Activated naive CD4-positive, alpha-beta T cell treated with anti-CD3 and anti-CD28 coated beads, Interleukin-2, amount 50 U/mL, for 72 hours (primary cell): ENCODE measurements at regions not wholly inside any gene's neighbourhood (a gene's known extent, or its start where the extent isn't known, plus 50 kb on each side); places are given as distances from the start of the nearest gene placed in this dataset.
"Not testable (repeated sequence)": the region's sequence is repeated elsewhere in the genome, so short reads cannot be mapped to it uniquely, and the experiment has no call there.

ENCODE experiments used
- ATAC-seq, 2 donors: fragments of 150-1000 bp; cut with Tn5 transposase; 2 replicates each; pipeline ENCODE4 v1.10.0; 2021; ENCODE audit warnings: mild to moderate bottlenecking in 2 of 2, moderate library complexity in 2 of 2
- DNase-seq, 2 donors: peaks; one replicate each; pipeline ENCODE4 v3.0.0; 2021 to 2022; ENCODE audit warnings: low spot score in 2 of 2
- H3K27ac Mint-ChIP-seq, 2 donors: one replicate each; pipeline ENCODE4 v1.8.0; 2022; ENCODE audit warnings: mild to moderate bottlenecking in 2 of 2, mixed read lengths in 2 of 2
- H3K36me3 Mint-ChIP-seq, 2 donors: one replicate each; pipeline ENCODE4 v1.8.0; 2022; ENCODE audit warnings: mixed read lengths in 2 of 2
- H3K9me3 Mint-ChIP-seq, 2 donors: one replicate each; pipeline ENCODE4 v1.8.0; 2022; ENCODE audit warnings: mixed read lengths in 2 of 2

DNA sequence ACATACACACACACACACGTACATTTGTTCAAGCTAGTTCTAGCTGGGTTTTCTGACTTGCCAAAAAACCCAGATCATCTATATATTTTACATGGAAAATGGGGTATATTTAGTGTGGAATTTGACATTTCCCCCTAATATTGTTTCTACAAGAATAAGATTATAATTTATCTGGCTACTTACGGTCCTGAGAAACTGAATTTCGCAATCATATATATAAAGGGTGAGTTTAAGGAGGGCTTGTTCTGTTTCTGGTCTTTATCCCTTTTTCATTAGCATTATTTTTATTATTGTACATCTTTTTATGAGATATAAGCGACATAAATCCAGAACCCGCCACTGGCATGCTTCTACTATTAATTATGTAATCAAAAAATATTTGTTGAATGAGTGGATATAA lies 528.9 kb downstream of the TMX3 start:
- ATAC-seq, result no peak
- Mint-ChIP-seq H3K36me3 (no peaks in the 10 kb centered on the region), H3K9me3 (no peaks in the 10 kb centered on the region), H3K27ac (no peak overlapping the region)
- DNase-seq, result no peak

DNA sequence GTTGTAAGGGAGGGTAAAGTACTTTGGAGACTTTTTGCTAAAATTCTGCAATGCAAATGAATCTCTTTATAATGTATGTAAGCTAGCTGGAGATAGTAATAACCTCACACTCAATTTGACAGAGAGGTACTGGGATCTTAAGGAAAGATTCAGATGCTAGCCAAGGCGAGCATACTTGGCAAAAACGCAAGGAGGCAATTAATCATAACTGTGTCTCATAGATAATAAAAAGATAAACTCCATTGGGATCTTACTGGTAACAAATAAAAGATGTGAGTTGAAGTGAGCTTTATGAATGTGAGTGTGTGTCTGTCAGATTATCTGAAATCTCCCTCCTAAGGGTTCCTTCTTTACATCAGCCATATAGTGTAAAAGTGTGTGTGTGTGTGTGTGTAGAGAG lies 533.0 kb downstream of the TMX3 start:
- Mint-ChIP-seq H3K27ac (no peak overlapping the region), H3K36me3 (no peaks in the 10 kb centered on the region), H3K9me3 (peaks cover 0 to 3% of the 10 kb centered on the region in 2 donors)
- DNase-seq (no peak), ATAC-seq (no peak)

DNA sequence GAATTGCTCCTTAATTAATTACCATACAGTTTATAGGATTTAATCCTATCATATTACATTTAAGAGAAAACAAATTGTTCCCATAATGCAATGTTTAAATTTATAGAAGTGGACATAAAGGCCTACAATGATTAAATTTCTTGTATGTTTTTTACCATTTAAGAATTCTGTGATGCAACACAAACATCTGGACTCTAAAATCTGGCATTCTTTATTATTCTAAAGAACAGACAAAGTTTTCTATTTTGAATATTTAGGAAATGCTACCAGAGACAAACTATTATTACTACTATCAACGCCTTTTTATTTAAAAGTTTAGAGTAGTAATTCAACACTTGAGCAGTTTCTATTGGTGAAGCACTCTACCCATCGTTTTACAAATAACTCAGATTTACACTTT lies 535.1 kb downstream of the TMX3 start:
- no peak for ATAC-seq
- no peak for DNase-seq
- H3K9me3 Mint-ChIP-seq, result peaks cover 0 to 3% of the 10 kb centered on the region in 2 donors

DNA sequence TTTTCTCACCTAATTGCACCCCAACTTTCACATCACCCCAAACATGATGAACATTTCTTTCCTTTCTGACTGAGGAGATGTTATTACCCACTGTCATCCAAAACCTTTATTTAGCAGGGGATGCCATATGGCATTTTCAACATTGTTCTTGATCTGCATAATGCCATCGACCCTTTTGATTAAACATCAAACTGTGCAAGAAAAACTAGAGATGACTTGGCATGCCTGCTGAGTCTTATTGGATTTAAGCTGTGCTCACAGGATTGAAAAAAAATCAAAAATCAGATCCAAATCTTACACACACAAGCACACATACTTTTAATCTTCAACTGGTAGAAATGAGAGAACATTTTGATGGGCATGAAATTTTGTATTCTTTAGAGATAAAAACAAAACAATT lies 536.0 kb downstream of the TMX3 start:
- no peaks in the 10 kb centered on the region for H3K36me3 Mint-ChIP-seq
- no peak for DNase-seq
- H3K27ac Mint-ChIP-seq, result no peak overlapping the region
- H3K9me3 Mint-ChIP-seq, result peaks cover 0 to 3% of the 10 kb centered on the region in 2 donors
- ATAC-seq, result no peak

More for the DNA sequence above, 535.1 kb downstream of the TMX3 start:
- Mint-ChIP-seq H3K27ac (no peak overlapping the region), H3K36me3 (no peaks in the 10 kb centered on the region)

DNA sequence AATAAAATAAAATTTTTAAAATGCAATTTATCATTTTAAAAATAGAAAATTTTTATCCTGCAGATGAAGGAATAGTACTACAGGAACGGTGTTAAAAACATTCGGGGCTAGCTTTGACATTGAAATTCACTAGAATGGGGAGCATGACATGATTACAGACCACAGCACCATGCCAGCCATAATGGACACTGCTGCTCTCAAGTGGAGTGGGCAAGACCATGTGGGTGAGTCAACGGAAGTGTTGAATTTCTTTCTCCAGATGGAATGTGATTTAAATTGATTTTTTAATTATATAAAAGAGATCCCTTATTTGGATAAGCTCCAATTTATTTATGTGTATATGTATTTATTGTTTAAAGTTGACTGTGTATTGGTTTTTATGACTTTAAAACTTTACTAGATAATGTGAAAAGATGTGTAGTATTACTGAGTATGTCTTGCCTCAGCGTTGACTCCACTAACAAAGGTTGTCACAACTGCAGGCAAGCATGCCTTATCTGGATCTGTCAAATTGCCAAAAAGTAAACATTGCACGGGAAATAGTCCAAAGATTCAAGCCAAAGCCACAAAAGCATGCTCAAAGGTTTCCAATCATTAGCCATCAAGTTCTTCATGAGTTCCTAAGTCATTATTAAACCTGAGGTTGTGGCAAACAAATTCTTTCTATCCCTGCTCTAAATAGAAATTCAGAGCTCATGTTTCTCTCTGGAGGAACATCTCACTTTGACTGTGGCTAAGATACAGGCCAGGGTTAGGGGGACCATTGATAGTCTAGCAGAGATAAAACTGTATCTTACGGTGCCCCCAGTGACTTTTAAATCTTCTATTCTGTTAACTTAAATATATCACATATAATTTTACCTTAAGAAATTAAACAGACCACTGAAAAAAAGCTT lies 536.9 kb downstream of the TMX3 start:
- no peaks in the 10 kb centered on the region for H3K36me3 Mint-ChIP-seq
- ATAC-seq, result no peak
- DNase-seq, result no peak
- H3K9me3 Mint-ChIP-seq, result peaks cover 0 to 3% of the 10 kb centered on the region in 2 donors
- no peak overlapping the region for H3K27ac Mint-ChIP-seq

DNA sequence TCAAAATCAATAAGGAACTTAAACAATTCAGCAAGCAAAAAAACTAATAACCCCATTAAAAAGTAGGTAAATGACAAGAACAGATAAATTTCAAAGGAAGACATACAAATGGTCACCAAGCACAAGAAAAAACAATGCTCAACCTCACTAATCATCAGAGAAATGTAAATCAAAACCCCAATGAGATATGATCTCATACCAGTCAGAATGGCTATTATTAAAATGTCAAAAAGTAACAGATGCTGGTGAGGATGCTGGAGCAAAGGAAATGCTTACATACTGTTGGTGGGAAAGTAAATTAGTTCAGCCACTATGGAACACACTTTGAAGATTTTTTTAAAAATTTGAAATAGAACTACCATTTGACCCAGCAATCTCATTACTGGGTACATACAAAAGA lies 538.0 kb downstream of the TMX3 start:
- no peak for ATAC-seq
- no peak for DNase-seq
- Mint-ChIP-seq H3K36me3 (no peaks in the 10 kb centered on the region), H3K9me3 (peaks cover 0 to 3% of the 10 kb centered on the region in 2 donors), H3K27ac (no peak overlapping the region)

DNA sequence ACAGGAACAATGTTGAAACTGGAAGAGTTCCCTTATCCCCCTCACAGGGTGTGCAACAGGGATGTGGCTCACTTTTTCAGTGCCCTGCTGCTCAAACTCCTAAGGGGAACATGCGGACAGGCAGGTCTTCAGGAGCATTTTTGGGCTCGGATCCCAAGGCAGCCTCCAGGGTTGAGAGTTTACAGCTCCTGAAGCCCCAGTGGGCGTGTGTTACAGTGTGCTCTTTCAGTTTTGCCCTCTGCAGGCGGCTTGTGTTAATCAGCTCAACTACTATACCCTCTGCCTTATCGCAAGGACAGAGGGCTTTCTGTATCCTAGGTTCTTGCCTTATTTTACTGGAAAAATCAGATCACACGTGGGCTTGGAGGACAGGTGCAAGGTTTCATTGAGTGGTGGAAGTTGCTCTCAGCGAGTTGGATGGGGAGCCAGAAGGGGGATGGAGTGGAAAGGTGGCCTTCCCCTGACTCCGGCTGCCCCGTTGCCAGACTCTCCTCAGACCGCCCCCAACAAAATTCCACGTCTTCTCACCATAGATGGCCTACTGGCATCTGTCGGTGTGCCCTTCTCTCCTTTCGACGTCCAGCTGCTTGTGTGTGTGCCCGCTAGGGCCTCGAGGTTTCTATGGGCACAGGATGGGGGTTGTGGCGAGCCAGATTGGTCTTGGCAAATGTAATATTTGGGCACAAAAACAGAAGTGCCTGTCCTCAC lies 541.9 kb downstream of the TMX3 start:
- H3K27ac Mint-ChIP-seq, result no peak overlapping the region
- H3K9me3 Mint-ChIP-seq, result peaks cover 0 to 7% of the 10 kb centered on the region in 2 donors
- ATAC-seq (no peak), DNase-seq (no peak)
- H3K36me3 Mint-ChIP-seq, result no peaks in the 10 kb centered on the region

DNA sequence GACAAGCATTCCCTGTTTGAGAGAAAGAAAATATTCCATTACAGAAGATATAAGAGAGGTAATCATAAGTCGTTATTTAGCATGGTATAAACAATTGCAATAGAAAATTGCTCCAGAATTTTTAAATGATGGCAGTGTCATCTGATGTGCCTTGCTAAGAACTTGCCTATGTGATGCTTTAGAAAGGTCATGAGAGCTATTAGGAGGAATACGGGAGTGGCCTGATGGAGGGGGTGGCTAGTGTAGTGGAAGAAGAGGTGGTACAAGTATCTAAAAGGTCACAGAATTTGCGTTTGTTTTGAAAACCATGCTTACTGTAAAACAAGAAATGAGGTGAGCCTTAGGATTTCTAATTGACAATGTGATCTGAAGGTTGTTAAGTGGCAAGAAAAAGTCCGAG lies 550.0 kb downstream of the TMX3 start:
- Mint-ChIP-seq H3K36me3 (no peaks in the 10 kb centered on the region), H3K9me3 (peaks cover 4 to 15% of the 10 kb centered on the region in 2 donors), H3K27ac (no peak overlapping the region)
- DNase-seq, result no peak
- ATAC-seq, result no peak

DNA sequence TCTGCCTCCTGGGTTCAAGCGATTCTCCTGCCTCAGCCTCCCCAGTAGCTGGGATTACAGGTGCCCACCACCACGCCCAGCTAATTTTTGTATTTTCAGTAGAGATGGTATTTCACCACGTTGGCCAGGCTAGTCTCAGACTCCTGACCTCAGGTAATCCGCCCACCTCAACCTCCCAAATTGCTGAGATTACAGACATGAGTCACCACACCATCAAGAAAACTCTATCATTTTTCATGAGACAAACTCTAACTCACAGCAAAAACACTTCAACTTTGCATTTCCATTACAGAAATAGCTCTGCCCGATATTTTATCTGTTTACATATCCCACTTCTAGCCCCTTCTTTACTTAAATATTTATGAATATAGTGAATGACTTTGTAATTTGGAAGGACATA lies 561.1 kb downstream of the TMX3 start:
- H3K36me3 Mint-ChIP-seq, H3K9me3 Mint-ChIP-seq, ATAC-seq, H3K27ac Mint-ChIP-seq, DNase-seq: not testable (repeated sequence)

DNA sequence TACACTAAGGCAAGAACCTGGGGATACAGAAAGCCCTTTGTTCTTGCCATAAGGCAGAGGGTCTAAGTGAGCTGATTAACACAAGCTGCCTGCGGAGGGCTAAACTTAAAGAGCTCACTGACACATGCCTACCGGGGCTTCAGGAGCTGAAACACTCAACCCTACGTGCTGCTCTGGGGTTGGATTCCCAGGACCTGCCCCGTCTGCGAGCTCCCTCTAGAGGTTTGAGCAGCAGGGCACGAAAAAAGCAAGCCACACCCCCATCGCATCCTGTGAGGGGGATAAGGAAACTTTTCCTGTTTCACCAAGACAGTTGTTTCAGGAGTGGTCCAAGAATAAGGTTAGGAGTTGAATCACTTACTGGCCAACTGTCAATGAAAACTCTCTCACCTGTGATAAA lies 562.1 kb downstream of the TMX3 start:
- peaks cover 0 to 5% of the 10 kb centered on the region in 2 donors for H3K9me3 Mint-ChIP-seq
- H3K36me3 Mint-ChIP-seq, result no peaks in the 10 kb centered on the region
- no peak overlapping the region for H3K27ac Mint-ChIP-seq
- DNase-seq (no peak), ATAC-seq (no peak)

DNA sequence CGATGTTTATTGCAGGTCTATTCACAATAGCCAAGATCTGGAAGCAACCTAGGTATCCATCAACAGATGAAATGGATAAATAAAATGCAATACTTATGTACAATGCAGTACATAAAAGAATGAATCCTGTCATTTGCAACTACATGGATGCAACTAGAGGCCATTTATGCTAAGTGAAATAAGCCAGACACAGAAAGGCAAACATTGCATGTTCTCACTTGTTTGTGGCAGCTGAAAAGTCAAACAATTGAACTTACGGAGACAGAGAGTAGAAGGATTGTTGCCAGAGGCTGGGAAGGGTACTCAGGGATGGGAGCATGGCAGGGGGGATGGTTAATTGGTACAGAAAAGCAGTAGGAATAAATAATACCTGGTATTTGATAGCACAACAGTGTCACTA lies 563.9 kb downstream of the TMX3 start:
- Mint-ChIP-seq H3K36me3 (no peaks in the 10 kb centered on the region), H3K27ac (peak overlapping the region in 1 of 2 donors; percentile 17), H3K9me3 (no peaks in the 10 kb centered on the region)
- DNase-seq (no peak), ATAC-seq (no peak)

DNA sequence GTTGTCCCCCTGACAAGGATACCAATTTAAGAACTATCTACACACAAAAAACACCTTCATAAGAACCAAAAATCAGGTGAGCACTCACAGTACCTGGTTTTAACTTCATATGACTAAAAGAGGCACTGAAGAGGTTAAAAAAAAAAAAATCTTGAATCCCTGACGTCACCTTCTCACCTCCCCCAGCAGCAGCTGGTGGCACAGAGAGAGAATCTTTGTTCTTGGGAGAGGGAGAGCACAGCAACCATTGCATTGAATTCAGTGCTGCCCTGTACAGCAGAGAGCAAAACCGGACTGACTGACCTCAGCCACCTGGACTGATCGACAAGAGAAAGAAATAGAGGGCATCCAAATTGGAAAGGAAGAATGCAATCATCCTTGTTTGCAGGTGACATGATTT lies 566.0 kb downstream of the TMX3 start:
- H3K9me3 Mint-ChIP-seq, result no peaks in the 10 kb centered on the region
- no peak overlapping the region for H3K27ac Mint-ChIP-seq
- no peaks in the 10 kb centered on the region for H3K36me3 Mint-ChIP-seq
- ATAC-seq (no peak), DNase-seq (no peak)

DNA sequence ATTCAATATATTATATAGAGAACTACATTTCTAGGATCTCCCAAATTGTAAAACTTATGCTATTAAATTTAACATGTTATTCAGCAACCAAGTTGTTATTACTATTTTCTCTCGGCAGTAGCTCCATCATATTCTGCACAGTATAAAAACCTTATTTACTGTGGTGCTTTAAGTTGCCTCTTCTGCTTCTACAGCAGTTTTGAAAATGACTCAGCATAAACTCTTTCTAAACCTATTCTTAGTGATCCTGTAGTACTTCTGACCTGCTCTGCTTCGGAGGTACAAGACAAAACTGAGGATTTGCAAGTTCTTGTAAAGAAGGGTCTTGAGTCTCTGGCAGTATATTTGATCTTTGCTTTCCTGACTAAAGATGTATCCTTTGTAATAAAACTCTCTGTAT lies 567.2 kb downstream of the TMX3 start:
- H3K36me3 Mint-ChIP-seq, result no peaks in the 10 kb centered on the region
- no peak for ATAC-seq
- H3K27ac Mint-ChIP-seq, result no peak overlapping the region

DNA sequence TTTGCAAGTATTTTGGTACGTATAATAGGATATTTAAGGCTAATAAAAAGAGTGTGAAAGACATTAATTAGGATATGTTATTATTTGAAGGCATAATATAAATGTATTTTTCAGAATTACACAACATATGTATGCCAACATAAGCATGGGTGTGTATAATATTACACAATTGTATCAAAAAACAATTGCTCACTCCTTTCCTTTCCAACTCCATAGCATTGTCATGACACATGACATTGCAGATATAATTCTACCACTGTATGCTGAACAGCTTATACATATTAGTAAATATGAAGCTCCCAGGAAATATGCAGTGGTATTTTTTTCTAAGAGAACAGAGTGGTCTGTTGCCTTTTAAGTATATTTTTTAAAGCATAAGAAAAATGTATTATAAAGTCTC lies 593.1 kb downstream of the TMX3 start:
- DNase-seq (no peak), ATAC-seq (no peak)
- H3K9me3 Mint-ChIP-seq, result peaks cover 0 to 4% of the 10 kb centered on the region in 2 donors
- no peak overlapping the region for H3K27ac Mint-ChIP-seq
- H3K36me3 Mint-ChIP-seq, result no peaks in the 10 kb centered on the region

More for the DNA sequence above, 567.2 kb downstream of the TMX3 start:
- DNase-seq, result no peak
- no peaks in the 10 kb centered on the region for H3K9me3 Mint-ChIP-seq

DNA sequence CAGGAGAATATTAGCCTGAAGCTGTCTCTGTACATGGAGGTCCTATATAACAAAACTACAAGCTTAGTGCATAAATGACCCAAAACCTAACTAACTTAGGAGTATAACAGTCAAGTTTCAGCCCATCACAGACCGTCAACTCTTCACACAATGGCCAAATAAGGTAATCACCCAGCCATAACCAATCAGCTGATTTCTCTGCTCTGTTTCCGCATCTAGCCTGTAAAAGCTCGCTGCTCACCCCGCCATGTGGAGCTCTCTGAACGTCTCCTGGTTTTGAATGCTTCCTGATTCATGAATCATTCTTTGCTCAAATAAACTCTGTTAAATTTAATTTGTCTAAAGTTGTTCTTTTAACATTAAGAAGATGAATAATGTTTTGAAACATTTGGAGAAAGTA lies 593.6 kb downstream of the TMX3 start:
- no peak for DNase-seq
- ATAC-seq, result no peak
- Mint-ChIP-seq H3K27ac (no peak overlapping the region), H3K9me3 (peaks cover 0 to 4% of the 10 kb centered on the region in 2 donors), H3K36me3 (no peaks in the 10 kb centered on the region)

DNA sequence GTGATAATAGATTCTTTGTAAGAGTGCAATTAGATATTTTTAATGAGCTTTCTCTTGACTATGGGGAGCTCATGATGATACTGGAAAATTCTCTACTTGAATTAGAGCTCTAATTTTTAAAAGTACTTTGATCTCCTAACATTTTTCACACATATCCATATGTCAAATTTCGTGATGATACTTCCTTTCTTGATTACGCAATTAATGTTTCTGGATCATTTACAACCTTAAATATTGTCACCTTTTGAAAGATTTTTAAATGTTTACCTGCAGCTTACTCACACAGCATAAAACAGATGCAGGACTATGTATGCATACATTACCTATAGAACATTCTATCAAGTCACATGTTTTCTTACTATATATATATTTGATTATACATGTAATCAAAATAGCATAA lies 598.5 kb upstream of the DSEL start:
- no peak overlapping the region for H3K27ac Mint-ChIP-seq
- no peak for DNase-seq
- no peaks in the 10 kb centered on the region for H3K9me3 Mint-ChIP-seq
- ATAC-seq, result no peak
- no peaks in the 10 kb centered on the region for H3K36me3 Mint-ChIP-seq

DNA sequence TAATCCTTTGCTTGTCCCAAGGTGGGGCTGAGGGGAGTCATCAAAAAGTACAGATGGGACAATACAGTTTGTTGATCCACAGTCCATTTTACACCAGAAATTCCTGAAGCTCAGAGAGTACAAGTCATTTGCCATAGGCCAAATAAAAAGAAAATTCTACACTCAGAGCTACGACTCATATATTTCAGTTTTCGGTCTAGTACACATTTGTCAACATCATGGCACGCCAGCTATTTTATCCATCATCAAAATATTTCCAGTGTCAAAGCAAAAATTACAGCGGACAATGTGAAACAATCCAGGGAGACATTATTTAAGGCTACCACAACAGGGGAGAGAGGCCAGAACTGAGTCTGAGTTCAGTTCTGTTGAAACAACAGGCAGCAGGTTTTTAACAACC lies 587.5 kb upstream of the DSEL start:
- no peak overlapping the region for H3K27ac Mint-ChIP-seq
- no peaks in the 10 kb centered on the region for H3K36me3 Mint-ChIP-seq

DNA sequence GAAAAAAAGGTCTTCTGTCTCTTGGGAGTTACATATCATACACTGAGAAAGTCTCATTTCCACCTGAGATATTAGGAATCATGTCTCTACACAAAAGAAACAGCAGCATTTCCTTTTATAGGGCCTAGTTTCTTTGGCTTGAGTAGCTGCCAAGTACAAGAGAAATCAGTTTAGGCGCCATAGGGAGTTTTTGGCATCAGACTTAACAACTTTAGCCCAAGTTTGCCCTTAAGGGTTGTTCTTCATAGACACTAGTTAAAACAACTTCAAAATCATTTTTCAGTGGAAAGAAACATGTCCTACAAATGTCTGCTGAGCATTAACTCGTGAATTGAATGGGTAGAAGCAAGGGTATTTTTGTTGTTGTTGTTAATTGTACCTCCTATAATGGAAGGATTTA lies 587.0 kb upstream of the DSEL start:
- H3K9me3 Mint-ChIP-seq, result no peaks in the 10 kb centered on the region
- DNase-seq (no peak), ATAC-seq (no peak)
- H3K27ac Mint-ChIP-seq, result no peak overlapping the region
- no peaks in the 10 kb centered on the region for H3K36me3 Mint-ChIP-seq

More for the DNA sequence above, 587.5 kb upstream of the DSEL start:
- DNase-seq (no peak), ATAC-seq (no peak)
- H3K9me3 Mint-ChIP-seq, result no peaks in the 10 kb centered on the region
